Transverse colon (tissue), 4 donors: ENCODE measurements at regions not wholly inside any gene's neighbourhood (a gene's known extent, or its start where the extent isn't known, plus 50 kb on each side); places are given as distances from the start of the nearest gene placed in this dataset.

Experiments used
- DNase-seq: peaks from one replicate; pipeline ENCODE4 v3.0.0-alpha.2; 2019
- H3K27ac ChIP-seq, 4 donors: fragments of 200-600 bp; sonication (generic); 2 replicates each; pipeline ENCODE4 v1.5.1; 2016 to 2018; ENCODE audit warnings: inconsistent platforms in 4 of 4
- H3K27me3 ChIP-seq: fragments of 200-600 bp; sonication (generic); 2 replicates; pipeline ENCODE4 v1.5.1; 2017; ENCODE audit warnings: inconsistent platforms
- H3K36me3 ChIP-seq, 4 donors: fragments of 200-600 bp; sonication (generic); 2 replicates each; pipeline ENCODE4 v1.5.1; 2017 to 2019; ENCODE audit warnings: inconsistent platforms in 4 of 4
- H3K4me1 ChIP-seq, 4 donors: fragments of 200-600 bp; sonication (generic); 2 replicates each; pipeline ENCODE4 v1.5.1; 2017 to 2020; ENCODE audit warnings: inconsistent platforms in 4 of 4
- H3K4me3 ChIP-seq, 4 donors: fragments of 200-600 bp; sonication (generic); 1 replicate in 1 of 4; 2 replicates in 3 of 4; pipeline versions ENCODE4 v1.5.1 to v1.6.1; 2017 to 2019; ENCODE audit warnings: inconsistent platforms in 4 of 4
- H3K9me3 ChIP-seq, 2 donors: fragments of 200-600 bp; sonication (generic); 2 replicates each; pipeline ENCODE4 v1.5.1; 2017 to 2019; ENCODE audit warnings: inconsistent platforms in 2 of 2
- CTCF ChIP-seq, 5 experiments: fragments of 200-600 bp in 3 of 5; fragments of 450-650 bp in 2 of 5; sonication (generic) in 3 of 5; IDR thresholded peaks; 1 replicate in 2 of 5; 2 replicates in 3 of 5; pipeline ENCODE4 v1.5.1; 2016 to 2017; ENCODE audit warnings: antibody characterized with exemption in 5 of 5, inconsistent platforms in 3 of 5, mild to moderate bottlenecking in 2 of 5, moderate library complexity in 1 of 5
- EP300 ChIP-seq: sonication (generic); formaldehyde crosslinking; IDR thresholded peaks from one replicate; pipeline ENCODE4 v1.6.1; 2017; ENCODE audit warnings: antibody characterized with exemption, low read depth
- POLR2A ChIP-seq: fragments of 450-650 bp; IDR thresholded peaks from one replicate; pipeline ENCODE4 v1.6.1; 2016; ENCODE audit warnings: antibody characterized with exemption, mild to moderate bottlenecking, moderate library complexity
- POLR2AphosphoS5 ChIP-seq, 3 donors: sonication (generic); formaldehyde crosslinking; IDR thresholded peaks; one replicate each; pipeline ENCODE4 v1.6.1; 2016; ENCODE audit warnings: antibody characterized with exemption in 3 of 3
- WGBS, 2 donors: methylation state at CpG; one replicate each; pipeline ENCODE4 v1.1.5; 2018; ENCODE audit warnings: low coverage in 1 of 2; 5-methylcytosine and 5-hydroxymethylcytosine counted together
- in situ Hi-C, 4 donors: fragments of 200-750 bp; cut with MboI; loops; one replicate each; pipeline versions ENCODE4 v1.15.0 to v1.15.1; 2017; ENCODE audit warnings: low sequenced_read_pairs in 3 of 4, low pct_ligation_motif_present in 1 of 4, low pct_unique_long_range_greater_than_20kb in 1 of 4
- intact Hi-C: fragments of 100-400 bp; cut with DNase I; formaldehyde crosslinking; loops from one replicate; pipeline ENCODE4 v1.15.1; 2023; ENCODE audit warnings: low total_unique reads

GRCh38 chr5:52620315-52620714 is 167.4 kb upstream of the ITGA1 start:
- Histone ChIP-seq H3K27ac (no peak overlapping the region), H3K27me3 (no peaks in the 10 kb centered on the region), H3K36me3 (no peaks in the 10 kb centered on the region), H3K4me1 (no peaks in the 10 kb centered on the region), H3K9me3 (no peaks in the 10 kb centered on the region), H3K4me3 (no peak overlapping the region)
- 81 to 89% methylated on average over 2 to 3 of the region's 3 CpGs for WGBS, 2 donors
- in situ Hi-C loops, result no loop called here
- TF ChIP-seq POLR2AphosphoS5 (IDR thresholded peaks at IDR 0.05) (no peak), EP300 (no peak), CTCF (IDR thresholded peaks at IDR 0.05) (no peak), POLR2A (no peak)
- DNase-seq, result no peak
- intact Hi-C loops, result no loop called here

- no peak for TF ChIP-seq POLR2A
- TF ChIP-seq CTCF (IDR thresholded peaks at IDR 0.05), result no peak
- TF ChIP-seq POLR2AphosphoS5 (IDR thresholded peaks at IDR 0.05), result no peak
- no peak for TF ChIP-seq EP300
- intact Hi-C loops, result no loop called here
Measured at GRCh38 chr5:52623291-52623690, 164.4 kb upstream of the ITGA1 start.

DNA sequence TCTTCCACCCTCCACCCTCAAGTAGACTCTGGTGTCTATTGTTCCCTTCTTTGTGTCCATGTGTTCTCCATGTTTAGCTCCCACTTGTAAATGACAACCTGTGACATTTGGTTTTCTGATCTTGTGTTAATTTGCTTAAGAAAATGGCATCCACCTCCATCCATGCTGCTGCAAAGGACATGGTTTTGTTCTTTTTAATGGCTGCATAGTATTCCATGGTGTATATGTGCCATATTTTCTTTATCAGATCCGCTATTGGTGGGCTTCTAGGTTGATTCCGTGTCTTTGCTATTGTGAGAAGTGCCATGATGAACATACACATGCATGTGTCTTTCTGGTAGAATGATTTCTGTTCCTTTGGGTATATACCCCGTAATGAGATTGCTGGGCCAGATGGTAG is 163.4 kb upstream of the ITGA1 start:
- Histone ChIP-seq H3K4me3 (no peak overlapping the region), H3K27me3 (no peaks in the 10 kb centered on the region), H3K9me3 (no peaks in the 10 kb centered on the region), H3K27ac (no peak overlapping the region), H3K36me3 (no peaks in the 10 kb centered on the region), H3K4me1 (no peaks in the 10 kb centered on the region)
- WGBS, 2 donors, result 86 to 100% methylated on average over 1 to 3 of the region's 3 CpGs
- in situ Hi-C loops, result no loop called here
- intact Hi-C loops, result no loop called here
- no peak for TF ChIP-seq POLR2AphosphoS5 (IDR thresholded peaks at IDR 0.05)
- TF ChIP-seq POLR2A, result no peak
- no peak for TF ChIP-seq EP300
- TF ChIP-seq CTCF (IDR thresholded peaks at IDR 0.05), result no peak
- DNase-seq, result no peak

More at GRCh38 chr5:52623291-52623690, 164.4 kb upstream of the ITGA1 start:
- Histone ChIP-seq H3K4me1 (no peaks in the 10 kb centered on the region), H3K27me3 (no peaks in the 10 kb centered on the region), H3K27ac (no peak overlapping the region), H3K9me3 (no peaks in the 10 kb centered on the region), H3K36me3 (no peaks in the 10 kb centered on the region), H3K4me3 (no peak overlapping the region)
- no peak for DNase-seq
- in situ Hi-C loops, result no loop called here
- WGBS, 2 donors, result 45 to 60% methylated on average over 4 of the region's 4 CpGs

- no peak overlapping the region for H3K27ac ChIP-seq
- no peak for DNase-seq
- H3K36me3 ChIP-seq, result no peaks in the 10 kb centered on the region
- intact Hi-C loops (no loop called here), in situ Hi-C loops (no loop called here)
- 80 to 83% methylated on average over 3 of the region's 3 CpGs for WGBS, 2 donors
- H3K4me1 ChIP-seq, result no peaks in the 10 kb centered on the region
- no peaks in the 10 kb centered on the region for H3K27me3 ChIP-seq
- H3K4me3 ChIP-seq, result no peak overlapping the region
- no peak for TF ChIP-seq EP300
- TF ChIP-seq POLR2AphosphoS5 (IDR thresholded peaks at IDR 0.05), result no peak
- TF ChIP-seq CTCF (IDR thresholded peaks at IDR 0.05), result no peak
- no peak for TF ChIP-seq POLR2A
- no peaks in the 10 kb centered on the region for H3K9me3 ChIP-seq
Measured at GRCh38 chr5:52626312-52626711, 161.4 kb upstream of the ITGA1 start.
